HEK293T (cell line): ENCODE measurements at regions not wholly inside any gene's neighbourhood (a gene's known extent, or its start where the extent isn't known, plus 50 kb on each side); places are given as distances from the start of the nearest gene placed in this dataset.

Experiments
- FOXM1 ChIP-seq: fragments of 450-650 bp; IDR thresholded peaks from 2 replicates; pipeline ENCODE4 v1.6.1; 2017; ENCODE audit warnings: mild to moderate bottlenecking, borderline replicate concordance
- SP1 ChIP-seq: fragments of 450-650 bp; IDR thresholded peaks from 2 replicates; pipeline ENCODE4 v1.6.1; 2017
- SUZ12 ChIP-seq: fragments of 450-650 bp; IDR thresholded peaks from 2 replicates; pipeline ENCODE4 v1.6.1; 2016; ENCODE audit warnings: mild to moderate bottlenecking
- TF ChIP-seq, protein P1 (sequence below): fragments of 450-650 bp; IDR thresholded peaks from 2 replicates; pipeline ENCODE4 v1.6.1; 2016

DNA sequence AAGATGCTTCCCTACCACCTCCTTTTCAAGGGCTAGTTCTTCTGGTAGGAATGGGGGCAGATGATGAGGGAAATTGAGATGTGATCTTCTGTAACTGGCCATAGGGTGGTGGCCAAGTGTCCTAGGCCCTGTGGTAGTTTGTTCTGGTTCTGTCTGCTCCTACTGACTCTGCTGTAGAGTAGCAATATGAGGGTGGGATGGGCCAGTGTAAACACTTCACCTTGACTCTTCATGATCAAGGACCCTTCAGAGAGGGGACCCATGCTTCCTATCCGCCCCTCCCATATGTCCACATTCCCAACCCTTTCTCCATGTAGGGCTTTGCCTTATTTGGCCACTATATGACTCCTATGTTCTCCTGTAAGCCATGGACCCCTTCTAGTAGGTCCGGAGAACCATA, 230.3 kb upstream of the SESN3 start:
- no peak for TF ChIP-seq FOXM1
- TF ChIP-seq SUZ12, result no peak
- TF ChIP-seq SP1, result no peak
- TF ChIP-seq, protein P1, sequence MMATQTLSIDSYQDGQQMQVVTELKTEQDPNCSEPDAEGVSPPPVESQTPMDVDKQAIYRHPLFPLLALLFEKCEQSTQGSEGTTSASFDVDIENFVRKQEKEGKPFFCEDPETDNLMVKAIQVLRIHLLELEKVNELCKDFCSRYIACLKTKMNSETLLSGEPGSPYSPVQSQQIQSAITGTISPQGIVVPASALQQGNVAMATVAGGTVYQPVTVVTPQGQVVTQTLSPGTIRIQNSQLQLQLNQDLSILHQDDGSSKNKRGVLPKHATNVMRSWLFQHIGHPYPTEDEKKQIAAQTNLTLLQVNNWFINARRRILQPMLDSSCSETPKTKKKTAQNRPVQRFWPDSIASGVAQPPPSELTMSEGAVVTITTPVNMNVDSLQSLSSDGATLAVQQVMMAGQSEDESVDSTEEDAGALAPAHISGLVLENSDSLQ, result no peak
